GM23338 (cell line): ENCODE measurements at regions not wholly inside any gene's neighbourhood (a gene's known extent, or its start where the extent isn't known, plus 50 kb on each side); places are given as distances from the start of the nearest gene placed in this dataset.

Experiments
- EZH2 ChIP-seq: fragments of 200-600 bp; sonication (generic); IDR thresholded peaks from one replicate; pipeline ENCODE4 v1.8.0; 2017; ENCODE audit warnings: antibody characterized with exemption, mild to moderate bottlenecking, low read depth; ENCODE audit not compliant: unreplicated experiment
- TF ChIP-seq, protein P1 (sequence below), 2 experiments: fragments of 200-600 bp in 1 of 2; sonication (generic) in 1 of 2; conservative IDR thresholded peaks; 2 replicates each; pipeline versions ENCODE4 v1.5.1 to v1.6.1; 2016 to 2017; ENCODE audit warnings: antibody characterized with exemption in 2 of 2, low read depth in 2 of 2, mild to moderate bottlenecking in 2 of 2, moderate library complexity in 1 of 2
- TF ChIP-seq, protein P2 (sequence below): IDR thresholded peaks from 2 replicates; pipeline ENCODE4 v1.6.1; 2016; ENCODE audit warnings: antibody characterized with exemption

GRCh38 chr7:133155146-133155545 is 73.3 kb upstream of the CHCHD3 start:
- TF ChIP-seq, protein P1, sequence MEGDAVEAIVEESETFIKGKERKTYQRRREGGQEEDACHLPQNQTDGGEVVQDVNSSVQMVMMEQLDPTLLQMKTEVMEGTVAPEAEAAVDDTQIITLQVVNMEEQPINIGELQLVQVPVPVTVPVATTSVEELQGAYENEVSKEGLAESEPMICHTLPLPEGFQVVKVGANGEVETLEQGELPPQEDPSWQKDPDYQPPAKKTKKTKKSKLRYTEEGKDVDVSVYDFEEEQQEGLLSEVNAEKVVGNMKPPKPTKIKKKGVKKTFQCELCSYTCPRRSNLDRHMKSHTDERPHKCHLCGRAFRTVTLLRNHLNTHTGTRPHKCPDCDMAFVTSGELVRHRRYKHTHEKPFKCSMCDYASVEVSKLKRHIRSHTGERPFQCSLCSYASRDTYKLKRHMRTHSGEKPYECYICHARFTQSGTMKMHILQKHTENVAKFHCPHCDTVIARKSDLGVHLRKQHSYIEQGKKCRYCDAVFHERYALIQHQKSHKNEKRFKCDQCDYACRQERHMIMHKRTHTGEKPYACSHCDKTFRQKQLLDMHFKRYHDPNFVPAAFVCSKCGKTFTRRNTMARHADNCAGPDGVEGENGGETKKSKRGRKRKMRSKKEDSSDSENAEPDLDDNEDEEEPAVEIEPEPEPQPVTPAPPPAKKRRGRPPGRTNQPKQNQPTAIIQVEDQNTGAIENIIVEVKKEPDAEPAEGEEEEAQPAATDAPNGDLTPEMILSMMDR (conservative IDR thresholded peaks at IDR 0.05; ENCODE audit: low read depth in 2 of 2): no peak
- TF ChIP-seq EZH2: no peak
- TF ChIP-seq, protein P2, sequence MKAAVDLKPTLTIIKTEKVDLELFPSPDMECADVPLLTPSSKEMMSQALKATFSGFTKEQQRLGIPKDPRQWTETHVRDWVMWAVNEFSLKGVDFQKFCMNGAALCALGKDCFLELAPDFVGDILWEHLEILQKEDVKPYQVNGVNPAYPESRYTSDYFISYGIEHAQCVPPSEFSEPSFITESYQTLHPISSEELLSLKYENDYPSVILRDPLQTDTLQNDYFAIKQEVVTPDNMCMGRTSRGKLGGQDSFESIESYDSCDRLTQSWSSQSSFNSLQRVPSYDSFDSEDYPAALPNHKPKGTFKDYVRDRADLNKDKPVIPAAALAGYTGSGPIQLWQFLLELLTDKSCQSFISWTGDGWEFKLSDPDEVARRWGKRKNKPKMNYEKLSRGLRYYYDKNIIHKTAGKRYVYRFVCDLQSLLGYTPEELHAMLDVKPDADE: no peak
